GM21390 (cell line): ENCODE measurements at regions not wholly inside any gene's neighbourhood (a gene's known extent, or its start where the extent isn't known, plus 50 kb on each side); places are given as distances from the start of the nearest gene placed in this dataset.

Experiments
- ATAC-seq: cut with Tn5 transposase; IDR thresholded peaks from one replicate; pipeline ENCODE4 v1.9.1; 2021; ENCODE audit not compliant: unreplicated experiment

- no peak for ATAC-seq
Observed at GRCh38 chrX:134718105-134718965, 60.1 kb upstream of the PLAC1 start.

GRCh38 chrX:134717698-134718097 is 59.4 kb upstream of the PLAC1 start:
- ATAC-seq = no peak

DNA sequence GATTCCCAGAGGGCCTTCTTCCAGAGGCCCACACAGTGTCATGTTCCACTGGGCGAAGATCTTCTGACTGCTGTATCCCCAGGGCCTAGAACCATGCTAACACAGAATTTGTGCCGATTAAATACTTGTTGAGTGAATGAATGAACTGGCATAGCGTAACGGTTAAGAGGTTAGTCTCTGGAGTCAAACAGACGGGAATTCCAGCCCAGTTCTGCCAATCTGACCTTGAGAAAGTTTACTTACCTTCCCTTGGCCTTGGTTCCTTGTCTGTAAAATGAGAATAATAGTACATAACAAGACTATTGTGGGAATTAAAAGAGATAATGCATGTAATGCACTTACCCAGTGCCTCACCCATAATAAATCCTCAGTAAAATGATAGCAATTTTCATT is 58.3 kb upstream of the PLAC1 start:
- no peak for ATAC-seq

DNA sequence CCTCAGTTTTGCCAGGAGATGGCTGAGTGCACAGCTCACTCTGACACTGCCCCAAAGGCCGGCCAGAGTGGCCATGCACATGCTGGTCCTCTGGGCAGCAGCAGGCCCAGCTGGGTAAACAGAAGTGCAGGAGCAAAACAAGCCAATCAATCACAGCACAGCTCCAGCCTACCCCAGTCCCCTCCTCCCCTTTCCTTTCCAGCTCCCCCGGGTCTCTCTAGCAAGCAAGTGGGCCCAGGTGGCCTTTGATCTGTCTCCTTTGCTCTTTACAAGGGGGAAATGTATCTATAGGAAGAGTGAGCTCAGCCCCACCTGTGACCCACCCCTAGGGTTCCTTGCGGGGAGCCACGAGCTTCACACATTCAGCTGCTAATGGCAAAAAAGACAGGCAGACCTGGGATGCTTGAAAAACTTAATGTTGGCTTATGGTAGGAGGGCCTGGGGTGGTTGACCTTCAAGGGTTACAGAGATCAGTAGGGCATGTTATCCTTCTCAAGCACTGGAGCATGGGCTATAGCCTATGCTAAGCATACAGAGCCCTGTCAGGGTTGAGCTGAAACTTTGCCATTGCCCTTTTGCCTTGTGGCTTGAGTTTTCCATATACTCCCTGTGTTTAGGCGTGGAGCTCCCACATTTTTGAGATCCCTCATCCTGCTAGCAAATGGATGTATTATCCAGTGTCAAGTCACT is 57.8 kb upstream of the PLAC1 start:
- no peak for ATAC-seq

GRCh38 chrX:134714633-134715110 is 56.4 kb upstream of the PLAC1 start:
- ATAC-seq = no peak

DNA sequence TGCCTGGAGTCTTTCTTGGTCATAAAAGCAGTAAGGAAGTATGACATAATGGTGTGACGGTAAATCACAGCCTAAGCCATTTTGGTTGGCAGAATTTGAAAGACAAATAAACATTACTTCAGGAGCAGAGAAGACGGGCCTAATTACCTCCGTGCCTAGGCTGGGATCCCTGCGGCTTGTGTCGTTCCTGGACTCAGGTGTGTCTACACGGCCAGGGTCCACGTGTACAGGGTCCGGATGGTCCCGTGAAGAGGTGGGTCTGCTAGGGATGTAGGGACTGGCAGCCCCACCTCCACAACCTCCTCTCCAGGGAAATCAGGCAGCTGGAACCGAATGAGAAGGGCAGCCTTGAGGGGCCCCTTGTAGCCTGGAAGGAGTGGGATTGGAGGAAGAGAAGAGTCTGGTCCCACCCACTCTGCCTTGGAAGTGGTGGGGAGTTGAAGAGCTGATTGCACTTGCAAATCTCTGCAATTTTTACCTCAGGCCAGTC is 55.4 kb upstream of the PLAC1 start:
- no peak for ATAC-seq

DNA sequence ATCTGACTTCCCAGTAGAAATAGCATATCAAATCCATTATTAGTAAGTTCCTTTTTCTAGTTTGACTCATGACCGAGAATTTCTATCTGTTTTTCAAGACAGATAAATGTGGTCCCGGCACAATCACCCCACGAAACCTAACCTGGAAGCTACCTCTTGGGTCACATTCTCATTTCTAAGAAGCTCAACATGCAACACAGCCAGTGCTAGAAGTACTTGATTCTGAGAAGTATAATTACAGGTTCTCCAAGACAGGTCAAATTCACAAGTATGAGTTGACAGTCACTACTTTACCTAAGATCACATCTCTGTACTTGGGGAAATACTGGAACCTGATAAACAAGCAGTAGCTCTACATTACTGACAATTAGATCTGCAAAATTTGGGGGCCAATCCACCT is 54.0 kb upstream of the PLAC1 start:
- ATAC-seq = no peak

- no peak for ATAC-seq
Observed at GRCh38 chrX:134711135-134711921, 53.1 kb upstream of the PLAC1 start.
